ENCODE measurements at regions not wholly inside any gene's neighbourhood (a gene's known extent, or its start where the extent isn't known, plus 50 kb on each side); places are given as distances from the start of the nearest gene placed in this dataset.

GRCh38 chr5:62017092-62017491 lies 288.9 kb upstream of the KIF2A start:
- TF ChIP-seq CTCF (IDR thresholded peaks at IDR 0.05; ENCODE audit: control insufficient read depth, extremely low read depth, insufficient read depth), result no peak
- no peak for DNase-seq (ENCODE audit: low read depth)
- H3K4me3 ChIP-seq (ENCODE audit: low read depth, low read length), result no peak overlapping the region

GRCh38 chr5:62029303-62029702 lies 276.7 kb upstream of the KIF2A start:
- no peak for DNase-seq (ENCODE audit: low read depth)
- no peak overlapping the region for H3K4me3 ChIP-seq (ENCODE audit: low read depth, low read length)
- TF ChIP-seq CTCF (IDR thresholded peaks at IDR 0.05; ENCODE audit: control insufficient read depth, extremely low read depth, insufficient read depth), result no peak

GRCh38 chr5:62030326-62030725 lies 275.7 kb upstream of the KIF2A start:
- no peak for DNase-seq (ENCODE audit: low read depth)
- no peak for TF ChIP-seq CTCF (IDR thresholded peaks at IDR 0.05; ENCODE audit: control insufficient read depth, extremely low read depth, insufficient read depth)
- H3K4me3 ChIP-seq (ENCODE audit: low read depth, low read length), result no peak overlapping the region

GRCh38 chr5:62038024-62038423 lies 268.0 kb upstream of the KIF2A start:
- no peak overlapping the region for H3K4me3 ChIP-seq (ENCODE audit: low read depth, low read length)
- no peak for DNase-seq (ENCODE audit: low read depth)
- no peak for TF ChIP-seq CTCF (IDR thresholded peaks at IDR 0.05; ENCODE audit: control insufficient read depth, extremely low read depth, insufficient read depth)

- H3K4me3 ChIP-seq (ENCODE audit: low read depth, low read length), result no peak overlapping the region
- no peak for DNase-seq (ENCODE audit: low read depth)
- no peak for TF ChIP-seq CTCF (IDR thresholded peaks at IDR 0.05; ENCODE audit: control insufficient read depth, extremely low read depth, insufficient read depth)
These were observed 264.8 kb upstream of the KIF2A start for GRCh38 chr5:62041156-62041756.

GRCh38 chr5:62042007-62042406 lies 264.0 kb upstream of the KIF2A start:
- no peak for TF ChIP-seq CTCF (IDR thresholded peaks at IDR 0.05; ENCODE audit: control insufficient read depth, extremely low read depth, insufficient read depth)
- H3K4me3 ChIP-seq (ENCODE audit: low read depth, low read length), result no peak overlapping the region
- DNase-seq (ENCODE audit: low read depth), result no peak

Measured in LNCaP clone FGC (cell line).